ENCODE measurements at regions not wholly inside any gene's neighbourhood (a gene's known extent, or its start where the extent isn't known, plus 50 kb on each side); places are given as distances from the start of the nearest gene placed in this dataset.

- Mint-ChIP-seq H3K27me3 (no peaks in the 10 kb centered on the region), H3K27ac (no peak overlapping the region), H3K36me3 (ENCODE audit: low read depth) (no peaks in the 10 kb centered on the region), H3K9me3 (peaks cover 3% of the 10 kb centered on the region), H3K4me3 (no peak overlapping the region), H3K4me1 (ENCODE audit: low read depth) (no peaks in the 10 kb centered on the region)
- no peak for TF ChIP-seq CTCF (IDR thresholded peaks at IDR 0.05)
- intact Hi-C loops (cut with micrococcal nuclease) = no loop called here
- CTCF ChIA-PET = no interaction called here
- DNase-seq (no peak), ATAC-seq (no peak)
- POLR2A ChIA-PET = no interaction called here
Measured at GRCh38 chr7:15885678-15886077, 199.2 kb upstream of the MEOX2 start.

GRCh38 chr7:15874774-15875173 is 188.3 kb upstream of the MEOX2 start:
- Mint-ChIP-seq H3K4me3 (no peak overlapping the region), H3K9me3 (peaks cover 2% of the 10 kb centered on the region), H3K36me3 (ENCODE audit: low read depth) (no peaks in the 10 kb centered on the region), H3K27me3 (no peaks in the 10 kb centered on the region), H3K4me1 (ENCODE audit: low read depth) (no peaks in the 10 kb centered on the region), H3K27ac (no peak overlapping the region)
- ATAC-seq (no peak), DNase-seq (no peak)
- intact Hi-C loops (cut with micrococcal nuclease) = loop anchor here (10.0 kb wide), 1 partner anchor 60 kb away; no protein-coding TSS in a partner anchor
- ChIA-PET CTCF (no interaction called here), POLR2A (no interaction called here)
- TF ChIP-seq CTCF (IDR thresholded peaks at IDR 0.05) = no peak

GRCh38 chr7:15870347-15870746 is 183.9 kb upstream of the MEOX2 start:
- peaks cover 4% of the 10 kb centered on the region for H3K9me3 Mint-ChIP-seq
- H3K4me3 Mint-ChIP-seq = no peak overlapping the region
- no peaks in the 10 kb centered on the region for H3K36me3 Mint-ChIP-seq (ENCODE audit: low read depth)
- no peaks in the 10 kb centered on the region for H3K4me1 Mint-ChIP-seq (ENCODE audit: low read depth)
- H3K27ac Mint-ChIP-seq = no peak overlapping the region
- ChIA-PET CTCF (no interaction called here), POLR2A (no interaction called here)
- TF ChIP-seq CTCF (IDR thresholded peaks at IDR 0.05) = no peak
- H3K27me3 Mint-ChIP-seq = no peaks in the 10 kb centered on the region
- DNase-seq (no peak), ATAC-seq (no peak)
- intact Hi-C loops (cut with micrococcal nuclease) = loop anchor here (10.0 kb wide), 1 partner anchor 64 kb away; no protein-coding TSS in a partner anchor

GRCh38 chr7:15867441-15867840 is 181.0 kb upstream of the MEOX2 start:
- Mint-ChIP-seq H3K4me1 (ENCODE audit: low read depth) (no peaks in the 10 kb centered on the region), H3K27ac (no peak overlapping the region), H3K9me3 (peaks cover 7% of the 10 kb centered on the region), H3K36me3 (ENCODE audit: low read depth) (no peaks in the 10 kb centered on the region), H3K27me3 (no peaks in the 10 kb centered on the region), H3K4me3 (no peak overlapping the region)
- ATAC-seq (no peak), DNase-seq (no peak)
- ChIA-PET CTCF (no interaction called here), POLR2A (no interaction called here)
- TF ChIP-seq CTCF (IDR thresholded peaks at IDR 0.05) = no peak
- intact Hi-C loops (cut with micrococcal nuclease) = no loop called here

- Mint-ChIP-seq H3K4me3 (no peak overlapping the region), H3K36me3 (ENCODE audit: low read depth) (no peaks in the 10 kb centered on the region), H3K4me1 (ENCODE audit: low read depth) (no peaks in the 10 kb centered on the region), H3K9me3 (peaks cover 7% of the 10 kb centered on the region), H3K27me3 (no peaks in the 10 kb centered on the region), H3K27ac (no peak overlapping the region)
- POLR2A ChIA-PET = no interaction called here
- intact Hi-C loops (cut with micrococcal nuclease) = no loop called here
- TF ChIP-seq CTCF (IDR thresholded peaks at IDR 0.05) = no peak
- CTCF ChIA-PET = no interaction called here
- DNase-seq = no peak
- ATAC-seq = no peak
Measured at GRCh38 chr7:15866753-15867152, 180.3 kb upstream of the MEOX2 start.
